Prostate gland (tissue), 2 donors: ENCODE measurements at regions not wholly inside any gene's neighbourhood (a gene's known extent, or its start where the extent isn't known, plus 50 kb on each side); places are given as distances from the start of the nearest gene placed in this dataset.

Experiments
- POLR2AphosphoS5 ChIP-seq: sonication (generic); formaldehyde crosslinking; IDR thresholded peaks from one replicate; pipeline ENCODE4 v1.6.1; 2017; ENCODE audit warnings: antibody characterized with exemption
- TF ChIP-seq, protein P1 (sequence below), 4 experiments: fragments of 200-600 bp in 2 of 4; fragments of 450-650 bp in 2 of 4; sonication (generic) in 2 of 4; IDR thresholded peaks; 1 replicate in 3 of 4; 2 replicates in 1 of 4; pipeline ENCODE4 v1.5.1; 2016 to 2019; ENCODE audit warnings: antibody characterized with exemption in 4 of 4, mild to moderate bottlenecking in 2 of 4, moderate library complexity in 2 of 4

DNA sequence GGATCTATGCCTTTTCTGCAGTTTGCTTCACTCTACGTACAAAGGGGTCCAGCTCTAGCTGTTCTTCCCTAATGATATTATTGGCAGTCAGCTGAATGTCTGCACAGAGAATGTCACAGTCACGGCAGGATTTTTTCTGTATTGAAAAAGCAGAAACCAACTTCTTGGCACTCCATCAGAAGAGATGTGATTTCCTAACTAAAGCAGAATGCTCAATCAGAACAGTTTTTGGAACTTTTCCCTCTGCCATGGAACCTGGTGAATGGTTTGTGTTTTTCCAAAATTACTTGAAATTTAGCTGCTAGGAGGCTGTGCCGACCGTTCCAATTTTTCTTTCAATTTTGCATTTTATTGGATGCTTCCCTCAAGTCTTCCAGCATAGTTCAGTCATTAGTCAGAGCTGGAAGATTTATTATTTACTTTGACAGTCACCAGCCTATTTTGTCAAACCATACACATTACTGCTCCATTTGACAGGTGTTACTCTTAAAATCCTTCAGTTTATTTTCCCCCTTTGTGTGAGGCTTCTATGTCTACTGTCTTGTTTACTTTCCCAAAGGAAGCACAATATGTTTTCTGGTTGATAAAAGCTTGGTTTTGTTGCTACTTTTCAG is 259.6 kb upstream of the EPHA7 start:
- TF ChIP-seq, protein P1, sequence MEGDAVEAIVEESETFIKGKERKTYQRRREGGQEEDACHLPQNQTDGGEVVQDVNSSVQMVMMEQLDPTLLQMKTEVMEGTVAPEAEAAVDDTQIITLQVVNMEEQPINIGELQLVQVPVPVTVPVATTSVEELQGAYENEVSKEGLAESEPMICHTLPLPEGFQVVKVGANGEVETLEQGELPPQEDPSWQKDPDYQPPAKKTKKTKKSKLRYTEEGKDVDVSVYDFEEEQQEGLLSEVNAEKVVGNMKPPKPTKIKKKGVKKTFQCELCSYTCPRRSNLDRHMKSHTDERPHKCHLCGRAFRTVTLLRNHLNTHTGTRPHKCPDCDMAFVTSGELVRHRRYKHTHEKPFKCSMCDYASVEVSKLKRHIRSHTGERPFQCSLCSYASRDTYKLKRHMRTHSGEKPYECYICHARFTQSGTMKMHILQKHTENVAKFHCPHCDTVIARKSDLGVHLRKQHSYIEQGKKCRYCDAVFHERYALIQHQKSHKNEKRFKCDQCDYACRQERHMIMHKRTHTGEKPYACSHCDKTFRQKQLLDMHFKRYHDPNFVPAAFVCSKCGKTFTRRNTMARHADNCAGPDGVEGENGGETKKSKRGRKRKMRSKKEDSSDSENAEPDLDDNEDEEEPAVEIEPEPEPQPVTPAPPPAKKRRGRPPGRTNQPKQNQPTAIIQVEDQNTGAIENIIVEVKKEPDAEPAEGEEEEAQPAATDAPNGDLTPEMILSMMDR (IDR thresholded peaks at IDR 0.05), result no peak
- TF ChIP-seq POLR2AphosphoS5, result no peak
